BLaER1 (cell line): ENCODE measurements at regions not wholly inside any gene's neighbourhood (a gene's known extent, or its start where the extent isn't known, plus 50 kb on each side); places are given as distances from the start of the nearest gene placed in this dataset.

Experiments used
- H3K27ac ChIP-seq: shearing (Covaris generic); formaldehyde crosslinking; 2 replicates; pipeline ENCODE4 v1.8.1; 2022
- H3K27me3 ChIP-seq: shearing (Covaris generic); formaldehyde crosslinking; 2 replicates; pipeline ENCODE4 v1.8.1; 2022
- H3K36me3 ChIP-seq: shearing (Covaris generic); formaldehyde crosslinking; 2 replicates; pipeline ENCODE4 v1.8.1; 2022
- H3K4me1 ChIP-seq: shearing (Covaris generic); formaldehyde crosslinking; 2 replicates; pipeline ENCODE4 v1.8.1; 2022
- H3K4me2 ChIP-seq: shearing (Covaris generic); formaldehyde crosslinking; 2 replicates; pipeline ENCODE4 v1.8.1; 2022
- H3K4me3 ChIP-seq: shearing (Covaris generic); formaldehyde crosslinking; 2 replicates; pipeline ENCODE4 v1.8.1; 2022
- H3K9ac ChIP-seq: shearing (Covaris generic); formaldehyde crosslinking; 2 replicates; pipeline ENCODE4 v1.8.1; 2022
- H3K9me3 ChIP-seq: shearing (Covaris generic); formaldehyde crosslinking; 2 replicates; pipeline ENCODE4 v1.8.1; 2022
- H4K20me1 ChIP-seq: shearing (Covaris generic); formaldehyde crosslinking; 2 replicates; pipeline ENCODE4 v1.8.1; 2022
- Cebpa-rat ChIP-seq: shearing (Covaris generic); IDR thresholded peaks from 2 replicates; pipeline ENCODE4 v1.8.1; 2022

- no peaks in the 10 kb centered on the region for H3K9me3 ChIP-seq
- H3K4me3 ChIP-seq, result no peak overlapping the region
- no peak overlapping the region for H3K27ac ChIP-seq
- no peaks in the 10 kb centered on the region for H3K36me3 ChIP-seq
- H4K20me1 ChIP-seq, result no peaks in the 10 kb centered on the region
- no peaks in the 10 kb centered on the region for H3K4me1 ChIP-seq
- no peak for TF ChIP-seq Cebpa-rat
- H3K4me2 ChIP-seq, result no peak overlapping the region
- H3K27me3 ChIP-seq, result no peaks in the 10 kb centered on the region
- H3K9ac ChIP-seq, result no peak overlapping the region
Observed at GRCh38 chr12:22925623-22926022, 300.7 kb downstream of the ETNK1 start.

GRCh38 chr12:22932431-22932830 is 307.5 kb downstream of the ETNK1 start:
- Histone ChIP-seq H3K9me3 (no peaks in the 10 kb centered on the region), H3K4me2 (no peak overlapping the region), H3K27me3 (no peaks in the 10 kb centered on the region), H3K36me3 (no peaks in the 10 kb centered on the region), H3K9ac (no peak overlapping the region), H3K4me1 (no peaks in the 10 kb centered on the region), H3K4me3 (no peak overlapping the region), H3K27ac (no peak overlapping the region), H4K20me1 (no peaks in the 10 kb centered on the region)
- TF ChIP-seq Cebpa-rat, result no peak

GRCh38 chr12:22935090-22935489 is 310.1 kb downstream of the ETNK1 start:
- Histone ChIP-seq H3K4me3 (no peak overlapping the region), H3K9me3 (no peaks in the 10 kb centered on the region)
- TF ChIP-seq Cebpa-rat, result no peak

DNA sequence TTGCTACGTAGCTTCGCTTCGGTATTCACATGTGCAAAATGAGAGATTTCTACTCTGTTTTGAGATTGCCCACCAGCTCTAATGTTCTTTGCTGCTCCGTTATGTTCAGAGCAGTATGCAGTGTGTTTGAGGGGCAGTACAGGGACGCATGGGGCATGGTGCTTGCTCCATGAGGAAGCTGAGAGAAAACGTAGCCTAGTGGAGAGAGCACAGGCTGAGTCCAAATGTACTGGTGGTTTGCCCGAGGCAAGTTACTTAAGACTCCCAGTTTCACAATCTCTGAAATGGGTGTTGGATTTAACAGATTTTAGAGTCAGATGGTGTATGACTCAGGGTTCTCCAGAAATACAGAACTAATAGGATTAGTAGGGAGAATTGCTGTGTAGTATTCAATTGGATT is 310.5 kb downstream of the ETNK1 start:
- Histone ChIP-seq H3K4me2 (no peak overlapping the region), H3K36me3 (no peaks in the 10 kb centered on the region), H3K27ac (no peak overlapping the region), H3K9me3 (no peaks in the 10 kb centered on the region), H3K4me1 (no peaks in the 10 kb centered on the region), H3K9ac (no peak overlapping the region), H3K27me3 (no peaks in the 10 kb centered on the region), H4K20me1 (no peaks in the 10 kb centered on the region), H3K4me3 (no peak overlapping the region)
- TF ChIP-seq Cebpa-rat, result no peak

More at GRCh38 chr12:22935090-22935489, 310.1 kb downstream of the ETNK1 start:
- H3K9ac ChIP-seq, result no peak overlapping the region
- no peaks in the 10 kb centered on the region for H3K4me1 ChIP-seq
- H3K4me2 ChIP-seq, result no peak overlapping the region
- H4K20me1 ChIP-seq, result no peaks in the 10 kb centered on the region
- no peaks in the 10 kb centered on the region for H3K27me3 ChIP-seq
- no peaks in the 10 kb centered on the region for H3K36me3 ChIP-seq
- H3K27ac ChIP-seq, result no peak overlapping the region

- Histone ChIP-seq H3K9ac (no peak overlapping the region), H3K27me3 (no peaks in the 10 kb centered on the region), H4K20me1 (no peaks in the 10 kb centered on the region)
Observed at GRCh38 chr12:22938323-22938722, 313.4 kb downstream of the ETNK1 start.

DNA sequence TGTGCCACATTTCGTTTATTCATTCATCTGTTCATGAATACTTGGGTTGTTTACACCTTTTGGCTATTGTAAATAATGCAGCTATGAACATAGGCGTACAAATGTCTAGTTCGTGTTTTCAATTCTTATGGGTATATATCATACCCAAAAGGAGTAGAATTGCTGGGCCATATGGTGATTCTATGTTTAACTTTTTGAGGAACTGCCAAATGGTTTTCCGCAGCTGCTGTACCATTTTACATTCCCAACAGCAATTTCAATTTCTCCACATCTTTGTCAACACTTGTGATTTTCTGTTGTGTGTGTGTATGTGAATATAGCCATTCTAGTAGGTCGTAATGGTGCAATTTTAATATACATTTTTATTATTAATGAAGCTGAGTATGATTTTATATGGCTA is 326.2 kb downstream of the ETNK1 start:
- Histone ChIP-seq H4K20me1 (no peaks in the 10 kb centered on the region), H3K9me3 (peaks cover 16% of the 10 kb centered on the region), H3K27ac (no peak overlapping the region), H3K9ac (no peak overlapping the region), H3K27me3 (no peaks in the 10 kb centered on the region), H3K4me1 (no peaks in the 10 kb centered on the region), H3K36me3 (no peaks in the 10 kb centered on the region), H3K4me2 (no peak overlapping the region), H3K4me3 (no peak overlapping the region)
- TF ChIP-seq Cebpa-rat, result no peak

More at GRCh38 chr12:22938323-22938722, 313.4 kb downstream of the ETNK1 start:
- no peaks in the 10 kb centered on the region for H3K4me1 ChIP-seq
- no peak overlapping the region for H3K4me3 ChIP-seq
- no peaks in the 10 kb centered on the region for H3K36me3 ChIP-seq
- H3K27ac ChIP-seq, result no peak overlapping the region
- H3K4me2 ChIP-seq, result no peak overlapping the region
- TF ChIP-seq Cebpa-rat, result no peak
- peaks cover 15% of the 10 kb centered on the region for H3K9me3 ChIP-seq

GRCh38 chr12:22956690-22957089 is 331.7 kb downstream of the ETNK1 start:
- no peaks in the 10 kb centered on the region for H3K27me3 ChIP-seq
- no peak for TF ChIP-seq Cebpa-rat
- no peak overlapping the region for H3K4me3 ChIP-seq
- no peaks in the 10 kb centered on the region for H4K20me1 ChIP-seq
- peaks cover 13% of the 10 kb centered on the region for H3K9me3 ChIP-seq
- no peaks in the 10 kb centered on the region for H3K36me3 ChIP-seq
- H3K9ac ChIP-seq, result no peak overlapping the region
- H3K27ac ChIP-seq, result no peak overlapping the region
- no peak overlapping the region for H3K4me2 ChIP-seq
- H3K4me1 ChIP-seq, result no peaks in the 10 kb centered on the region

GRCh38 chr12:22967171-22967570 is 342.2 kb downstream of the ETNK1 start:
- no peak for TF ChIP-seq Cebpa-rat
- no peak overlapping the region for H3K27ac ChIP-seq
- no peak overlapping the region for H3K4me3 ChIP-seq
- H3K4me1 ChIP-seq, result no peaks in the 10 kb centered on the region
- H3K36me3 ChIP-seq, result no peaks in the 10 kb centered on the region
- H3K27me3 ChIP-seq, result no peaks in the 10 kb centered on the region
- no peaks in the 10 kb centered on the region for H4K20me1 ChIP-seq
- no peak overlapping the region for H3K9ac ChIP-seq
- H3K4me2 ChIP-seq, result no peak overlapping the region
- no peaks in the 10 kb centered on the region for H3K9me3 ChIP-seq

GRCh38 chr12:22969521-22969920 is 344.6 kb downstream of the ETNK1 start:
- no peak overlapping the region for H3K4me2 ChIP-seq
- no peaks in the 10 kb centered on the region for H3K36me3 ChIP-seq
- H3K4me3 ChIP-seq, result no peak overlapping the region
- no peaks in the 10 kb centered on the region for H3K9me3 ChIP-seq
- no peaks in the 10 kb centered on the region for H3K27me3 ChIP-seq
- no peaks in the 10 kb centered on the region for H4K20me1 ChIP-seq
- H3K9ac ChIP-seq, result no peak overlapping the region
- no peaks in the 10 kb centered on the region for H3K4me1 ChIP-seq
- no peak overlapping the region for H3K27ac ChIP-seq
- TF ChIP-seq Cebpa-rat, result no peak

DNA sequence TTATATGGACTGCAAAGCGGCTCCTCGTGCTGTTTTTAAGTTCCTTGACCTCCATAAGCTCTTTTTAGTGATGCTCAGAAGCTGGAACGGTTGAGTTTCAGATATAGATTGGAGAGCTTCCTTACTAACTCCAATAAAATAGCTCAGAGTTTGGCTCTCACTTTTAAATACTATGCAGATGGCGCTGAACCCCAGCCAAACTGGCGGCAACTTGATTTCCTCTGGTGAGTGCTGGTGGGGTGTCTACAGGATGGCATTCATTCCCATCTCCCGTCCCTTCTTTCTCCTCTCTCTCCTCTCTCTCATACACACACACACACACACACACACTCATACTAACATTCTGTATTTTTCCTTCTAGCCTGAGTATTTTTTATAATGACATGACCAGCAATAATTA is 346.3 kb downstream of the ETNK1 start:
- H3K4me2 ChIP-seq, result no peak overlapping the region
- H3K36me3 ChIP-seq, result no peaks in the 10 kb centered on the region
- H3K9me3 ChIP-seq, result no peaks in the 10 kb centered on the region
- no peak overlapping the region for H3K9ac ChIP-seq
- H4K20me1 ChIP-seq, result no peaks in the 10 kb centered on the region
- no peak overlapping the region for H3K4me3 ChIP-seq
- no peaks in the 10 kb centered on the region for H3K4me1 ChIP-seq
- no peak overlapping the region for H3K27ac ChIP-seq
- TF ChIP-seq Cebpa-rat, result no peak
- no peaks in the 10 kb centered on the region for H3K27me3 ChIP-seq

GRCh38 chr12:22971701-22972191 is 346.8 kb downstream of the ETNK1 start:
- Histone ChIP-seq H3K36me3 (no peaks in the 10 kb centered on the region), H3K9me3 (no peaks in the 10 kb centered on the region), H3K9ac (no peak overlapping the region), H3K27ac (no peak overlapping the region), H3K4me3 (no peak overlapping the region), H3K27me3 (no peaks in the 10 kb centered on the region), H3K4me2 (no peak overlapping the region), H3K4me1 (no peaks in the 10 kb centered on the region), H4K20me1 (no peaks in the 10 kb centered on the region)
- no peak for TF ChIP-seq Cebpa-rat
